Thymus (tissue), 11 donors: ENCODE measurements at regions not wholly inside any gene's neighbourhood (a gene's known extent, or its start where the extent isn't known, plus 50 kb on each side); places are given as distances from the start of the nearest gene placed in this dataset.

Source experiments
- DNase-seq, 9 donors: peaks; one replicate each; pipeline ENCODE4 v3.0.0-alpha.2; 2013; ENCODE audit warnings: low spot score in 9 of 9, low read depth in 6 of 9, missing footprints in 1 of 9
- H3K27ac ChIP-seq, 2 donors: one replicate each; pipeline ENCODE4 v1.5.1; 2013; ENCODE audit warnings: control low read depth in 1 of 2, low read depth in 1 of 2, low read length in 1 of 2, mild to moderate bottlenecking in 1 of 2, moderate library complexity in 1 of 2
- H3K27me3 ChIP-seq, 2 donors: one replicate each; pipeline ENCODE4 v1.5.1; 2013; ENCODE audit warnings: low read length in 1 of 2; ENCODE audit not compliant: control insufficient read depth in 2 of 2, insufficient read depth in 1 of 2
- H3K36me3 ChIP-seq, 2 donors: one replicate each; pipeline ENCODE4 v1.5.1; 2013; ENCODE audit warnings: low read length in 1 of 2, mild to moderate bottlenecking in 1 of 2, moderate library complexity in 1 of 2; ENCODE audit not compliant: control insufficient read depth in 2 of 2, insufficient read depth in 2 of 2
- H3K4me1 ChIP-seq, 2 donors: one replicate each; pipeline ENCODE4 v1.5.1; 2013; ENCODE audit warnings: low read length in 2 of 2; ENCODE audit not compliant: control insufficient read depth in 2 of 2, insufficient read depth in 2 of 2
- H3K4me3 ChIP-seq, 2 donors: one replicate each; pipeline ENCODE4 v1.5.1; 2013; ENCODE audit warnings: low read length in 2 of 2, control low read depth in 1 of 2, mild to moderate bottlenecking in 1 of 2
- H3K9me3 ChIP-seq, 2 donors: one replicate each; pipeline ENCODE4 v1.5.1; 2013; ENCODE audit warnings: low read length in 1 of 2, mild to moderate bottlenecking in 1 of 2; ENCODE audit not compliant: control insufficient read depth in 2 of 2, insufficient read depth in 1 of 2
- WGBS: extraction: QIAGEN DNeasy Blood & Tissue Kit; methylation state at CpG from one replicate; pipeline ENCODE4 v1.1.7; 2013; 5-methylcytosine and 5-hydroxymethylcytosine counted together
- donor health status: healthy.

DNA sequence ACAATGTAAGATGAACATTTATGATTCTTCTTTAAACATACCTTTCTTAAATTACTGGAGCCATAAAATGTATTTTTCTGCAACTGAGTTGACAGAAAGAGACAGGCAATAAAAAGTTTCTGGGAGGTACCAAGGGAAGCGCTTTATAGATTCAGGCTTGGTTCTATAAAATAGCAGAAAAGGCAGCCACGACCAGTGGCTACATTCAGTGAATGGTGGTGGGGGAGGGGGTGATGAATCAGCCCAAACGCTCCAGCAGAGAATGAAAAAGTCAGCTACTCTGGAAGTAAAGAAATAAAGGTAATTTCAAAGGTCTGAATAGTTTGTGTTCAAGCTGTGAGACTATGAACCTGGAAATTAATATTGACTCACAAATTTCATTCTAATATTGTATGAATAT is 456.1 kb downstream of the KCTD8 start:
- Histone ChIP-seq H3K4me3 (no peak overlapping the region), H3K4me1 (no peaks in the 10 kb centered on the region), H3K36me3 (no peaks in the 10 kb centered on the region), H3K27ac (no peak overlapping the region), H3K9me3 (no peaks in the 10 kb centered on the region), H3K27me3 (no peaks in the 10 kb centered on the region)
- DNase-seq = no peak
- WGBS = 63% methylated on average over 3 of the region's 3 CpGs

- H3K27me3 ChIP-seq = no peaks in the 10 kb centered on the region
- 89% methylated on average over 2 of the region's 2 CpGs for WGBS
- no peak overlapping the region for H3K27ac ChIP-seq
- DNase-seq = no peak
- no peaks in the 10 kb centered on the region for H3K36me3 ChIP-seq
- no peak overlapping the region for H3K4me3 ChIP-seq
- no peaks in the 10 kb centered on the region for H3K9me3 ChIP-seq
- H3K4me1 ChIP-seq = no peaks in the 10 kb centered on the region
Measured at GRCh38 chr4:43993196-43993902, 455.3 kb downstream of the KCTD8 start.

DNA sequence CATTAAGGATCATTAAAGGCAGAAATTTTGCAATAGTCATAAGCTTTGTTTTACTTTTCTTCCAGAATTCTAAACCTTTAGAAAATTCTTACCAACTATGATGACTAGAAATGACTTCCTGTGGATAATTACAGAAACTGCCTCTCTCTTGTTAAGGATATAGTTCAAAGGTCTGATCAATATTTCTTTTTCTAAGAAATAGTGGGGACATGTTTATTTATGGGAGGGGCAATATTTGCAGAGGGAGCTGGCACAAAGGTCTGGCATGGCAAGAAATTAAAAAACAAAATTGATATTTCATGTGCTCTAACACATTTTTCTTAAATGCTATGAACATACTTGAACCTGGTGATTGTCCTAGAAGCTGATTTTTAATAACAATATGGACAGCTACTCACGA is 448.9 kb downstream of the KCTD8 start:
- Histone ChIP-seq H3K27ac (no peak overlapping the region), H3K9me3 (no peaks in the 10 kb centered on the region), H3K4me1 (no peaks in the 10 kb centered on the region), H3K36me3 (no peaks in the 10 kb centered on the region), H3K4me3 (no peak overlapping the region), H3K27me3 (no peaks in the 10 kb centered on the region)
- no peak for DNase-seq
- WGBS = 80% methylated on average over 1 of the region's 1 CpG

- Histone ChIP-seq H3K4me3 (no peak overlapping the region), H3K36me3 (no peaks in the 10 kb centered on the region), H3K27me3 (no peaks in the 10 kb centered on the region), H3K27ac (no peak overlapping the region), H3K9me3 (no peaks in the 10 kb centered on the region), H3K4me1 (no peaks in the 10 kb centered on the region)
- WGBS = 88% methylated on average over 5 of the region's 5 CpGs
- DNase-seq = no peak
Measured at GRCh38 chr4:44002368-44002767, 446.2 kb downstream of the KCTD8 start.

GRCh38 chr4:44016570-44017421 is 431.8 kb downstream of the KCTD8 start:
- no peaks in the 10 kb centered on the region for H3K4me1 ChIP-seq
- DNase-seq = no peak
- H3K4me3 ChIP-seq = no peak overlapping the region
- 95% methylated on average over 18 of the region's 18 CpGs for WGBS
- H3K27ac ChIP-seq = no peak overlapping the region
- no peaks in the 10 kb centered on the region for H3K36me3 ChIP-seq
- peaks cover 0 to 4% of the 10 kb centered on the region in 2 donors for H3K9me3 ChIP-seq
- no peaks in the 10 kb centered on the region for H3K27me3 ChIP-seq

DNA sequence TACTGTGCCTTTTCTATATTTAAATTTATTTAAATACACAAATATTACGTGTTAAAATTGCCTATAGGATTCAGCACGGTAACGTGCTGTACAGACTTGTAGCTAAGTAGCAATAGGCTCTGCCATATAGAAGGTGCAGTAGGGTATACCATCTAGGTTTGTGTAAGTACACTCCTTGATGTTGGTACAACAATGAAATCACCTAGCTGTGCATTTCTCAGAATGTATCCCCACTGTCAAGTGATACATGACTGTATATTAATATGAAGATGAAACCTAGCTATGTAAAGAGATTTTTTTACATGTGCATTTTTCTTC is 431.2 kb downstream of the KCTD8 start:
- Histone ChIP-seq H3K27me3 (no peaks in the 10 kb centered on the region), H3K36me3 (no peaks in the 10 kb centered on the region), H3K4me1 (no peaks in the 10 kb centered on the region), H3K27ac (no peak overlapping the region), H3K4me3 (no peak overlapping the region), H3K9me3 (peaks cover 0 to 4% of the 10 kb centered on the region in 2 donors)
- 95% methylated on average over 3 of the region's 3 CpGs for WGBS
- no peak for DNase-seq

GRCh38 chr4:44019721-44020120 is 428.9 kb downstream of the KCTD8 start:
- Histone ChIP-seq H3K36me3 (no peaks in the 10 kb centered on the region), H3K27ac (no peak overlapping the region), H3K4me1 (no peaks in the 10 kb centered on the region), H3K4me3 (no peak overlapping the region), H3K9me3 (peaks cover 0 to 2% of the 10 kb centered on the region in 2 donors), H3K27me3 (no peaks in the 10 kb centered on the region)
- WGBS = 88% methylated on average over 1 of the region's 1 CpG
- DNase-seq = no peak

DNA sequence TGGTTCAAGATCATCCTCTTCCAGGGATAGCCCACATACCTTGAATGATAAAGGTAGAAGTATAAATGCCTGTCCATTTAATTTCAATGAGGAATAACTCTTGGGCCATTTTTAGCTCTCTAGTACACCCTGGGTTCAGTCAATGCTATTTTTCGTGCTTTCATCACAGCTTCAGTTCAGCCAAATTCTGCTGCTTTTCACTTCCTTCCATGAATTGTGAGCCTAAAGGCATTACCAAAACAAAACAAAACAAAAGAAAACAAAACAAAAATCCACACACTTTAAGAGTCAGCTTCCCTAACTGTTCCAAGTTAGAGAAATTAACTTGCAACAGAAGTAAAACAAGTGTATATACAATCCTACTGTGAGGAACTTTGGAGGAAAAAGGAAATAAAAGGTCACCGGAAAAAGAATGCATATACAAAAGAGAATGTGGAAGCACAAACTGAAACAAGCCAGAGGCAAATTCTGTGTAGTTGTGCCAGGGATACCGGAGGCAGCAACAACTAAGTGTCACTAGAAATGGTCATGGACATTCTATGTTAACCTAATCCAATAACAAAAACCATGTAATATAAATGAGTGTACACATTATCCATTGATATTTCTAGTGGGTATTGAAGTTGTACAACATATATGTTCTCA is 423.1 kb downstream of the KCTD8 start:
- no peak for DNase-seq
- 51% methylated on average over 3 of the region's 3 CpGs for WGBS
- H3K27ac ChIP-seq = no peak overlapping the region
- H3K36me3 ChIP-seq = no peaks in the 10 kb centered on the region
- H3K27me3 ChIP-seq = no peaks in the 10 kb centered on the region
- no peaks in the 10 kb centered on the region for H3K4me1 ChIP-seq
- no peaks in the 10 kb centered on the region for H3K9me3 ChIP-seq
- H3K4me3 ChIP-seq = no peak overlapping the region

DNA sequence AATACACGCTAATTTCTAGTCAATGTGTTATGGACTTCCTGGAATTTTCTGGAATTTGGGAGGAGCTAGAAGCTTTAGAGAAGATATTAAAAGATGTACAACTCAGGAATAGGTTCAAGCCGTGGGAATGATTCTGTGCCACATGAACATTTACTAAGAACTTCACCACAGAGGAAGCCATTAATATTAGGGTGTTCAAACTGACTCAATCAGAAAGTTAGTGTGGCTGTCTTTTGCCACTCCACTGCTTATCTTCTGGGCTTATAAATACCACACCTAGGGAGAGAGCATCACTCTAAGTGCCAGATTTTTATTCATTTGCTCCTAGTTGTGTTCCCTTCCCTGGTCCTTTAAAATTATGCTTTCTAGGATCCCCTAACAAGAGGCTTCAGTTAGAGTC is 409.8 kb downstream of the KCTD8 start:
- Histone ChIP-seq H3K27ac (no peak overlapping the region), H3K4me3 (no peak overlapping the region), H3K9me3 (no peaks in the 10 kb centered on the region), H3K36me3 (no peaks in the 10 kb centered on the region), H3K27me3 (no peaks in the 10 kb centered on the region), H3K4me1 (no peaks in the 10 kb centered on the region)
- no peak for DNase-seq
- 86% methylated on average over 2 of the region's 2 CpGs for WGBS
